HCT116 (cell line): ENCODE measurements at regions not wholly inside any gene's neighbourhood (a gene's known extent, or its start where the extent isn't known, plus 50 kb on each side); places are given as distances from the start of the nearest gene placed in this dataset.

Experiments
- ATAC-seq: fragments of 200-7000 bp; cut with Tn5 transposase; 2 replicates; pipeline ENCODE4 v1.9.1; 2020; ENCODE audit warnings: mild to moderate bottlenecking, moderate library complexity
- BruUV-seq: library from RNA; stranded (reverse); fragments of 400-500 nt; replicated peaks from 2 replicates; lab custom pipeline; 2021; lab: Mats Ljungman, UMichigan
- CTCF ChIA-PET: fragments of 300-600 bp; sonication (Branson Sonifier 250); formaldehyde crosslinking; loops from one replicate; lab custom pipeline; 2021; ENCODE audit warnings: antibody characterized with exemption; lab: Charles Lee
- POLR2A ChIA-PET: fragments of 300-600, 350-600 bp; sonication (Branson Sonifier 250); formaldehyde crosslinking; loops from one replicate; lab custom pipeline; 2021; ENCODE audit warnings: antibody characterized with exemption; lab: Charles Lee
- RAD21 ChIA-PET, 2 experiments: fragments of 300-600 bp; sonication (Branson Sonifier 250); formaldehyde crosslinking; loops; one replicate each; lab custom pipeline; 2023; ENCODE audit warnings: low total read pairs in 2 of 2; ENCODE audit not compliant: uncharacterized antibody in 2 of 2, unreplicated experiment in 2 of 2, low non-redundant PET in 1 of 2; lab: Charles Lee
- DNase-seq: peaks from one replicate; pipeline ENCODE4 v3.0.0-alpha.2; 2010; ENCODE audit warnings: low read depth, low spot score
- H2AFZ ChIP-seq: fragments of 200-600 bp; shearing (Covaris generic), sonication (generic); 2 replicates; pipeline ENCODE4 v1.6.1; 2017; ENCODE audit warnings: low read depth, mixed run types, mixed read lengths, antibody characterized with exemption, low read length; ENCODE audit not compliant: poor library complexity, severe bottlenecking
- H3K27ac ChIP-seq: 2 replicates; pipeline ENCODE4 v1.5.1; 2012; ENCODE audit warnings: low read depth, low read length
- H3K27me3 ChIP-seq: fragments of 200-600 bp; sonication (generic); 2 replicates; pipeline ENCODE4 v1.6.1; 2016; ENCODE audit warnings: mixed run types, low read length, mixed read lengths; ENCODE audit not compliant: insufficient read depth
- H3K36me3 ChIP-seq, 2 experiments: fragments of 200-500 bp in 1 of 2; fragments of 200-600 bp in 1 of 2; sonication (Bioruptor generic) in 1 of 2; sonication (generic) in 1 of 2; 2 replicates each; pipeline versions ENCODE4 v1.5.1 to v1.6.1; 2014 to 2016; ENCODE audit warnings: low read length in 2 of 2, inconsistent platforms in 1 of 2, mixed read lengths in 1 of 2, mixed run types in 1 of 2; ENCODE audit not compliant: insufficient read depth in 2 of 2, control insufficient read depth in 1 of 2
- H3K4me1 ChIP-seq, 2 experiments: fragments of 200-600 bp in 1 of 2; sonication (generic) in 1 of 2; 2 replicates each; pipeline versions ENCODE4 v1.5.1 to v1.6.1; 2012 to 2017; ENCODE audit warnings: low read length in 2 of 2, inconsistent platforms in 1 of 2, mild to moderate bottlenecking in 1 of 2, mixed read lengths in 1 of 2, mixed run types in 1 of 2, moderate library complexity in 1 of 2; ENCODE audit not compliant: insufficient read depth in 2 of 2, control insufficient read depth in 1 of 2
- H3K4me2 ChIP-seq: fragments of 200-600 bp; sonication (generic); 2 replicates; pipeline ENCODE4 v1.6.1; 2017; ENCODE audit warnings: mixed run types, low read length, mixed read lengths
- H3K4me3 ChIP-seq, 2 experiments: fragments of 200-600 bp in 1 of 2; sonication (generic) in 1 of 2; replicated peaks in 1 of 2; 2 replicates each; pipeline ENCODE4 v1.5.1; 2011 to 2016; ENCODE audit warnings: low read length in 2 of 2, control low read depth in 1 of 2, low read depth in 1 of 2, mild to moderate bottlenecking in 1 of 2, mixed read lengths in 1 of 2, mixed run types in 1 of 2
- H3K79me2 ChIP-seq: fragments of 200-600 bp; sonication (generic); 2 replicates; pipeline ENCODE4 v1.6.1; 2017; ENCODE audit warnings: mild to moderate bottlenecking, mixed run types, low read length, moderate library complexity, mixed read lengths; ENCODE audit not compliant: insufficient read depth
- H3K9ac ChIP-seq: fragments of 200-600 bp; sonication (generic); 2 replicates; pipeline ENCODE4 v1.6.1; 2016; ENCODE audit warnings: low read length, mixed read lengths
- H3K9me2 ChIP-seq: fragments of 200-600 bp; sonication (generic), shearing (Covaris generic); 2 replicates; pipeline ENCODE4 v1.6.1; 2017; ENCODE audit warnings: mixed run types, mild to moderate bottlenecking, moderate library complexity; ENCODE audit not compliant: insufficient read depth
- H3K9me3 ChIP-seq, 2 experiments: fragments of 200-500 bp in 1 of 2; fragments of 200-600 bp in 1 of 2; sonication (Bioruptor generic) in 1 of 2; sonication (generic) in 1 of 2; 2 replicates each; pipeline ENCODE4 v1.6.1; 2014 to 2017; ENCODE audit warnings: low read length in 2 of 2, mixed read lengths in 2 of 2, inconsistent platforms in 1 of 2, low read depth in 1 of 2, mild to moderate bottlenecking in 1 of 2, mixed run types in 1 of 2, moderate library complexity in 1 of 2; ENCODE audit not compliant: control insufficient read depth in 1 of 2, insufficient read depth in 1 of 2
- H4K20me1 ChIP-seq: fragments of 200-600 bp; sonication (generic), shearing (Covaris generic); 2 replicates; pipeline ENCODE4 v1.6.1; 2017; ENCODE audit warnings: mixed run types, mild to moderate bottlenecking, moderate library complexity; ENCODE audit not compliant: insufficient read depth
- CTCF ChIP-seq, 3 experiments: fragments of 200-600 bp in 1 of 3; sonication (generic) in 1 of 3; IDR thresholded peaks in 2 of 3; conservative IDR thresholded peaks in 1 of 3; 2 replicates each; pipeline ENCODE4 v1.5.1; 2012 to 2017; ENCODE audit warnings: low read depth in 2 of 3, low read length in 2 of 3, antibody characterized with exemption in 1 of 3, borderline replicate concordance in 1 of 3, control low read depth in 1 of 3, mild to moderate bottlenecking in 1 of 3, mixed read lengths in 1 of 3, mixed run types in 1 of 3, moderate library complexity in 1 of 3; ENCODE audit not compliant: insufficient read depth in 1 of 3
- EGR1 ChIP-seq: IDR thresholded peaks from 2 replicates; pipeline ENCODE4 v1.6.1; 2012; ENCODE audit warnings: low read depth
- POLR2A ChIP-seq: IDR thresholded peaks from 2 replicates; pipeline ENCODE4 v1.7.0; 2011; ENCODE audit warnings: borderline replicate concordance; ENCODE audit not compliant: insufficient read depth, insufficient read length; ENCODE audit errors: extremely low read depth
- POLR2AphosphoS5 ChIP-seq: IDR thresholded peaks from 2 replicates; pipeline ENCODE4 v1.6.1; 2011; ENCODE audit warnings: mild to moderate bottlenecking, low read depth, low read length, moderate library complexity
- SP1 ChIP-seq: IDR thresholded peaks from 2 replicates; pipeline ENCODE4 v1.6.1; 2012; ENCODE audit warnings: low read depth
- TCF7L2 ChIP-seq: IDR thresholded peaks from 2 replicates; pipeline ENCODE4 v1.7.0; 2011; ENCODE audit warnings: borderline replicate concordance, inconsistent platforms; ENCODE audit not compliant: insufficient read depth, insufficient read length; ENCODE audit errors: extremely low read depth
- ZFX ChIP-seq: fragments of 450-650 bp; IDR thresholded peaks from 2 replicates; pipeline ENCODE4 v1.6.1; 2017
- intact Hi-C: fragments of 100-400 bp; cut with micrococcal nuclease; formaldehyde crosslinking; loops from 2 replicates; pipeline ENCODE4 v1.10.0; 2022
- TF ChIP-seq, protein P1 (sequence below): IDR thresholded peaks from 2 replicates; pipeline ENCODE4 v1.6.1; 2012; ENCODE audit warnings: low read depth

DNA sequence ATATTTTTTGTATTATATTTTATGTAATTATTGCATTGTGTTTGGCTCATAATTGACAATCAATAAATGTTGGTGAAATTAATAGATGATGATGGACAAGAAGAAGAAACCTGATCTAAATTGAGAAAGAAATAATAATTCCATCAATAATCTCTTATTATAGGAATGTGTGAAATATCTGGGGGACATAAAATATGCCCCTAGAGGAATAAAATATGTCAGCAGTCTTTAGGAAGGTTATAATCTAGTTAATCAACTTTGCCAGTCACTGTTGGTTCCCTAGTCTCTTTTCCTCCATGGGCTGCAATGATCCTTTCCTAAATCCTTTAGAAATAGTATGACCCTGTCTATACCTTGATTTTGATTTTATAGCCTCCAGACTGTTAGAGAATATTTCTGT is 549.7 kb upstream of the ADGRL4 start:
- no peak for DNase-seq
- Histone ChIP-seq H3K9ac (no peak overlapping the region), H3K79me2 (no peaks in the 10 kb centered on the region), H3K4me1 (no peaks in the 10 kb centered on the region), H3K9me3 (no peaks in the 10 kb centered on the region), H3K4me3 (no peak overlapping the region), H3K27ac (no peak overlapping the region), H2AFZ (no peak overlapping the region), H3K4me2 (no peak overlapping the region), H3K36me3 (no peaks in the 10 kb centered on the region), H3K27me3 (no peaks in the 10 kb centered on the region), H3K9me2 (no peaks in the 10 kb centered on the region), H4K20me1 (no peaks in the 10 kb centered on the region)
- RAD21 ChIA-PET: no interaction called here
- POLR2A ChIA-PET: no interaction called here
- BruUV-seq: no TSS peak
- ATAC-seq: no peak
- TF ChIP-seq TCF7L2: no peak
- peak in 1 of 3 experiments; percentile 37; a peak in 3 of 6 replicates for TF ChIP-seq CTCF (IDR thresholded peaks at IDR 0.05 in 2 of 3, conservative IDR thresholded peaks at IDR 0.05 in 1 of 3; ENCODE audit: borderline replicate concordance in 1 of 3, insufficient read depth in 1 of 3, low read depth in 2 of 3, low read length in 2 of 3)
- CTCF ChIA-PET: no interaction called here
- intact Hi-C loops: no loop called here

- DNase-seq (no peak), ATAC-seq (no peak)
- H2AFZ ChIP-seq: no peak overlapping the region
- no peaks in the 10 kb centered on the region for H3K79me2 ChIP-seq
- CTCF ChIA-PET: no interaction called here
- intact Hi-C loops: no loop called here
- TF ChIP-seq EGR1 (no peak), POLR2AphosphoS5 (no peak), ZFX (no peak), SP1 (no peak), POLR2A (no peak)
- TF ChIP-seq, protein P1, sequence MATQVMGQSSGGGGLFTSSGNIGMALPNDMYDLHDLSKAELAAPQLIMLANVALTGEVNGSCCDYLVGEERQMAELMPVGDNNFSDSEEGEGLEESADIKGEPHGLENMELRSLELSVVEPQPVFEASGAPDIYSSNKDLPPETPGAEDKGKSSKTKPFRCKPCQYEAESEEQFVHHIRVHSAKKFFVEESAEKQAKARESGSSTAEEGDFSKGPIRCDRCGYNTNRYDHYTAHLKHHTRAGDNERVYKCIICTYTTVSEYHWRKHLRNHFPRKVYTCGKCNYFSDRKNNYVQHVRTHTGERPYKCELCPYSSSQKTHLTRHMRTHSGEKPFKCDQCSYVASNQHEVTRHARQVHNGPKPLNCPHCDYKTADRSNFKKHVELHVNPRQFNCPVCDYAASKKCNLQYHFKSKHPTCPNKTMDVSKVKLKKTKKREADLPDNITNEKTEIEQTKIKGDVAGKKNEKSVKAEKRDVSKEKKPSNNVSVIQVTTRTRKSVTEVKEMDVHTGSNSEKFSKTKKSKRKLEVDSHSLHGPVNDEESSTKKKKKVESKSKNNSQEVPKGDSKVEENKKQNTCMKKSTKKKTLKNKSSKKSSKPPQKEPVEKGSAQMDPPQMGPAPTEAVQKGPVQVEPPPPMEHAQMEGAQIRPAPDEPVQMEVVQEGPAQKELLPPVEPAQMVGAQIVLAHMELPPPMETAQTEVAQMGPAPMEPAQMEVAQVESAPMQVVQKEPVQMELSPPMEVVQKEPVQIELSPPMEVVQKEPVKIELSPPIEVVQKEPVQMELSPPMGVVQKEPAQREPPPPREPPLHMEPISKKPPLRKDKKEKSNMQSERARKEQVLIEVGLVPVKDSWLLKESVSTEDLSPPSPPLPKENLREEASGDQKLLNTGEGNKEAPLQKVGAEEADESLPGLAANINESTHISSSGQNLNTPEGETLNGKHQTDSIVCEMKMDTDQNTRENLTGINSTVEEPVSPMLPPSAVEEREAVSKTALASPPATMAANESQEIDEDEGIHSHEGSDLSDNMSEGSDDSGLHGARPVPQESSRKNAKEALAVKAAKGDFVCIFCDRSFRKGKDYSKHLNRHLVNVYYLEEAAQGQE: no peak
- no peak overlapping the region for H3K4me2 ChIP-seq
- RAD21 ChIA-PET: no interaction called here
- BruUV-seq: no TSS peak
- no peaks in the 10 kb centered on the region for H3K36me3 ChIP-seq
- POLR2A ChIA-PET: no interaction called here
- H3K4me1 ChIP-seq: no peaks in the 10 kb centered on the region
- H3K27me3 ChIP-seq: no peaks in the 10 kb centered on the region
- H3K27ac ChIP-seq: no peak overlapping the region
- H3K4me3 ChIP-seq: no peak overlapping the region
- H3K9ac ChIP-seq: no peak overlapping the region
- no peaks in the 10 kb centered on the region for H3K9me3 ChIP-seq
- no peaks in the 10 kb centered on the region for H3K9me2 ChIP-seq
- H4K20me1 ChIP-seq: no peaks in the 10 kb centered on the region
Measured at GRCh38 chr1:79554688-79555087, 548.2 kb upstream of the ADGRL4 start.
